ENCODE measurements at regions not wholly inside any gene's neighbourhood (a gene's known extent, or its start where the extent isn't known, plus 50 kb on each side); places are given as distances from the start of the nearest gene placed in this dataset.

GRCh38 chr14:96931751-96932150 lies 134.6 kb downstream of the VRK1 start:
- DNase-seq (ENCODE audit: low spot score) = no peak

GRCh38 chr14:96934638-96935330 lies 137.6 kb downstream of the VRK1 start:
- no peak for DNase-seq (ENCODE audit: low spot score)

DNA sequence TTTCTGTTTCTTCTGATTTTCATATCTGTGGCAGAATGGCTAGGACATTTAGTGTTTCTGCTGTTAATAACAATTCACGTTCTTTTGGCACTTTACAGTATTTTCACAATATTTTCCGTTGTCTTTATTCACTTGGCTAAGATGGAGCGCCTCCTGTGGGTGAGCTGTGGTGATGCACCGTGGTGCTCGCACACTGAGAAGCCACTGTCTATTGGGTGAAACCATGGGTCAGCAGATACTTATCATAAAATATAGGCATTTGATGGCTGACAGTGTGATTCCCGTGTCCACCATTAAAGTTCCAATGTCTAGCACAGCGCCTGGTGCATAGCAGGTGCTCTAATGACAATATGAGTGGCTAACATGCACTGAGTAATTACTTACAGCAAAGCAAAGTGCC lies 141.8 kb downstream of the VRK1 start:
- no peak for DNase-seq (ENCODE audit: low spot score)

DNA sequence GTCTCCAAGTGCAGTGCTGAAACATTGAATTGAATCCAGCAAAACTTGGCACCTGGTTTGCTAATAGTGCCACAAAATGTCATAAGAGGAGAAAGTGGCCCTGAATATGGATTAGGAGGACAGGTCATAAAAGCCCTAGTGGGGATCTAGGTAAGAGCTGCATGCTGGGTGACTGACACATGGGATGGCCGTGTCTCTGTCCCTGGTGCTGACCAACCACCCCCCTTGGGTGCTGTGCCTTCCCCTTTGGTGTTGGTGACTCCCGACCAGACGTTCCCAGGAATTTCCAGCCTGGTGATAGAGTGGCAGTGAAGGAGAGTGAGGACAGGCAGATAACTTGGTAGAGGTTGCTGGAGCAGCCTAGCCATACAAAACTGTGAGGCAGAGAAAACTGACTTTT lies 142.8 kb downstream of the VRK1 start:
- DNase-seq (ENCODE audit: low spot score) = no peak

GRCh38 chr14:96944297-96944696 lies 147.1 kb downstream of the VRK1 start:
- DNase-seq (ENCODE audit: low spot score) = no peak

- no peak for DNase-seq (ENCODE audit: low spot score)
These were observed 148.5 kb downstream of the VRK1 start for GRCh38 chr14:96945721-96946120.

GRCh38 chr14:96949594-96949993 lies 152.4 kb downstream of the VRK1 start:
- no peak for DNase-seq (ENCODE audit: low spot score)

DNA sequence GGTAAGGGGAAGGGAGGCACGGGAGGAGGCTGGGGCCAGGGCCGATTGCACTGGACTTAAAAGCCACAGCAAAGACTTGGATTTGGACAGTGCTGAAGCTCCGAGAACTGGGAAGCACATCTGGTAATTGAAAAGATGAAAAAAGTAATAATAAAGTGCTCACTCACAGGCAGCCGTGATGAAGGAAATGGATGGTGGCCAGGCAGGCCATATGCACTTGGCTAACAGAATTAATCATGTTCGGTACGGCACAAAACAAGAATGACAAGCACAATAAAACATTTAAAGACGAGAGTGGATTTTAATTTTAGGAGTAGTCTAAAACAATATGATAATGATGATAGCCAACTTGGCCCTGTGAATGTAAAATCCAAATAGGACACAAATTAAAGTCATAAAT lies 154.3 kb downstream of the VRK1 start:
- no peak for DNase-seq (ENCODE audit: low spot score)

GRCh38 chr14:96953087-96953874 lies 156.1 kb downstream of the VRK1 start:
- DNase-seq (ENCODE audit: low spot score) = no peak

DNA sequence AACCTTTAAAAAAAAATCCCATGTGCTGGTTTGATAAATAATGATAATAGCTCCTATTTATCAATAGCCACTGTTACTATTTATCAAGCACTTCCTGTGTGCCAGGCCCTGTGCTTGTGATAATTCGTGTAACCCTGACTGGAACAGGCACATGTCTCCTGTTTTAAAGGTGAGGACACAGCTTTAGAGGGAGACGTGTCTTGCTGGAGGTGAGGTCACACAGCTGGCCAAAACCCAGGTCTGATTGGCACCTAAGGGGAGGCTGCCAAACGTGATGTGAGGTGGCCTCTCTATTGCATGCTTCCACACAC lies 156.6 kb downstream of the VRK1 start:
- no peak for DNase-seq (ENCODE audit: low spot score)

DNA sequence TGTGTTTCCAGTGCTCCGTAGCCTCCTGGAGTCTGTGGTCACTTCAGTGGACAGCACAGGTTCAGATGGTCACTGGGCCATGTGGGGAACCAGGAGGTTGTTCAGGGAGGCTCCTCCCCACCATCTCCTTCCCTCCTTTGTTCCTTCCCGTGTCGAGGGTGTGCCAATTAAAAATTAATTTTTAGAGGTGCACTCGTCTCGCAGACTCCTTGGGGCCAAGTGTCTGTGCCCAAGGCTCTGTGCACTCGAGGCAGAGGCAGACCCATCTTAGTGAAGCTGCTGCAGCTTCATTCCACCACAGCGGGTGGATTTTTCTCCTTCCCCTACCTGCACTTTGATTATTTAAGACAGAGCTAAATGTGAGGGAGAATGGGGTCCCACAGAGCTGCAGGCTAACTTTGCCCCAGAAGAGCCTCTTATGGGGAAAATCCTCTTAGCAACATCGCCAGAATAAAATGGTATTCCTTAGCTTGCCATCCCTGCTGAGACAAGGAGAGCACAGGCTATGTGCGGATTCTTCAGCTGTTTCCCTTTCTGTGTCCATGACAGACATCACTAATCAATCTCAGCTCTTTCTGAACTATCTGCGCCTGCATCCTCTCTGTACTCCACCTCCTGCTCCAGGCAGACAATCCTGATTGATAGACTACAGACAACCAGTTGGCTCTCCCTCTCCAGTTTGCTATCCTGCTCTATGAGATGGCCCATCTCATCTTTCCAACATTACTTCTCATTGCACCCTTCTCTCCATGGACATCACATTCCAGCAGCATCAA lies 159.5 kb downstream of the VRK1 start:
- no peak for DNase-seq (ENCODE audit: low spot score)

- DNase-seq (ENCODE audit: low spot score) = no peak
These were observed 160.9 kb downstream of the VRK1 start for GRCh38 chr14:96958057-96958456.

- no peak for DNase-seq (ENCODE audit: low spot score)
These were observed 162.8 kb downstream of the VRK1 start for GRCh38 chr14:96959992-96960391.

- DNase-seq (ENCODE audit: low spot score) = no peak
These were observed 163.5 kb downstream of the VRK1 start for GRCh38 chr14:96960598-96961116.

DNA sequence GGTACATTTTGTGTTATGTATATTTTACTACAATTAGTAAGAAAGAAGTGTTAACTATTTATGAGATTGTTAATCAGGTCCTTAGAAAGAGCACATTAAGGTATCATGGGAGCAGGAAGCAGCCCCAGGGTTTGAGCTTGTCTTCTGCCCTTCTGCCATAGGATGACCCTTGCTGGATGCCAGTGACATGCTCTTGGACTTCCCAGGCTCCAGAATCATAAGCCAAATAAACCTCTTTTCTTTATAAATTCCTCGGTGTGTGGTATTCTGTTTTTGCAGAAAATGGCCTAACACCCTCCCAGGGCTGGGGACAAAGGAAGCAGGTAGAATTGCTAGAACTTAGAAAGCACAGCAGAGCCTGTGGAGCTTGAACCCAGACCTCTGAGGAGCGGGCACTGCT lies 164.7 kb downstream of the VRK1 start:
- DNase-seq (ENCODE audit: low spot score) = no peak

DNA sequence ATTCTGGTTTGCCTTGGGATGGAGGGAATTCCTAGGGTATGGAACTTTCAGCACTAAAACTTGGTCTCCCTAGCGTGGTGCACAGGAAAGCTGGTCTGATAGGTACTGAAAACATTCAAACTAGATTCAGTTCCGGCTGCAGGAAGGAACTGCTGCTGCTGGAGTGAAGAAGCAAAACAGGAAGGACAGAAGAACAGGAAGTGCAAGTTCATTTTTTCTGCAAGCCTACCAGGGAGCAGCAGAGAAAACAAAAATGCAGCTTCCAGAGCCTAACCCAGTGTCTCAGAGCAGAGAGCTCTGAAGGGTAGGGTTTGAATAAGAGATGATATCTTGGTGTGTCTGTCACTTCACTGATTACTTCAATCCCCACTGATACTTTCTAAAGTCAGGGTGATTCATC lies 165.2 kb downstream of the VRK1 start:
- DNase-seq (ENCODE audit: low spot score) = no peak

- DNase-seq (ENCODE audit: low spot score) = no peak
These were observed 167.7 kb downstream of the VRK1 start for GRCh38 chr14:96964726-96965415.

DNA sequence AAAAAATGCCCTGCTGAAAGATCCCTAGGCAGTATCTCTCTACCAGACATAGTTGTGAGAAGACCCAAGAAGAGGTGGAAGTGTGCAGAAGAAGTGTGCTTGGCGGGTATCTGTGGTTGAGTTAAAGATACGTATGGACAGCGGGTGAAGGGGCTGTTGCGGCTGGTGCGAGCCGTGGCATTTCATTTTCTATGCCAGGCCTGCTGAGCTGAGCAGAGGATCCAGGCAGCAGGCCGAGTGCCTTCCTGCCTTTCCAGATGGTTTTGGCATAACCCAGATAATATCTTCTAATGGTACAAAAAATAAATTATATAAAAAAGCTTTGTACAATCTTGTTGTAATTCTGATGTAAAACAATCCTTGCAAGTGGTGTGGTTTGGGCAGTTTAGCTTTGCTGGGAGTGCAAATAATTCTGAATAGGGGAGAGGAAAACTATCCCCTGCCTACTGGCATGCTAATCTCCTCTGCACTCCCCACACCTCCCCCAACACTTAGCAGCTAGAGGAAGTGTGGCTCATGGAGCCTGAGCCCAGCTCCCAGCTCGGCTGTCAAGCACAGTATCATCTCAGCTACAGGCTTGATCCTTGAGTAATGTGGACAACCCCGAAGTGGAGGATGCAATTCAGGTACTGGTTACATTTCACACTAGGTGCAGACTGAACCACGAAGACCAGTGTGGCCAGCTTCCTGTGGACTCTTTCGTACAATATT lies 168.9 kb downstream of the VRK1 start:
- no peak for DNase-seq (ENCODE audit: low spot score)

- DNase-seq (ENCODE audit: low spot score) = no peak
These were observed 177.9 kb downstream of the VRK1 start for GRCh38 chr14:96975116-96975515.

DNA sequence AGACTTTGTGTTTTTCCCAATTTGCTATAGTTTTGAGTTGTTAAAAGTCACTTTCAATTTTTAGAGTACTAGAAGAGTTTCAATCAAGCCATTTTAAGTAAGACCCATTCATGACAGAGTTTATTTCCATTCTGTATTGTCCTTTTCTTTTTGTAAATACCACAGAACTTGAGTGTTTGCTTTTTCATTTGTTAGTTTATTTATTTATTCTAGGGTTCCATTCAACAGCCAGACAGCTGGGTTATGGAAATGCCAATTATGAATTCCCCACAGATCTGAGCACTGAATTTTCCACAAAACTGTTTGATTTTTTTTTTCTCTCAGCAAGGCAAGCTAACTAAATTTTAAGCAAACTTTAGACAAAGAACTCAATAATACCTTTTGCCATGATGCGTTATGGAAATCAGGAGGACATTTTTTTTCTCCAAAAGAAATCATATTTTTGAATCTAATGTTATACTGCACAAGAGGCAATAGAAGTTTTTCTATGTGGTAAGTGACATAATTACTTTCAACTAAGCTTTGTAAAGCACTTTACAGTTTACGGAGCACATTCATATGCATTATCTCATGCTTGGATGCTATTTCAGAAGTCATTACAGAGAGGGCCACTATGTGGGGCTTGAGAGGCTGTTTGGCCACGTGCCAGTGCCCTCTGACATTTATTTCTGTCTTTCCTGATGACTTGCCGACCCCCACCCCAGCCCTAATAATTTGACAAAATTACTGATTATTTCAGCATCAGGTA lies 181.5 kb downstream of the VRK1 start:
- DNase-seq (ENCODE audit: low spot score) = no peak

GRCh38 chr14:96979611-96980074 lies 182.5 kb downstream of the VRK1 start:
- DNase-seq (ENCODE audit: low spot score) = no peak
